GM12878 (cell line): ENCODE measurements at regions not wholly inside any gene's neighbourhood (a gene's known extent, or its start where the extent isn't known, plus 50 kb on each side); places are given as distances from the start of the nearest gene placed in this dataset.

ENCODE experiments used
- ATAC-seq: fragments of 200-7000 bp; cut with Tn5 transposase; 3 replicates; pipeline ENCODE4 v1.9.1; 2020; ENCODE audit warnings: mild to moderate bottlenecking, moderate library complexity
- BruUV-seq: library from RNA; stranded (reverse); fragments of 400-500 nt; replicated peaks from 2 replicates; lab custom pipeline; 2021; lab: Mats Ljungman, UMichigan
- CTCF ChIA-PET: fragments of 300-600 bp; sonication (Branson Sonifier 250); formaldehyde crosslinking; extraction: SDS; loops from one replicate; lab custom pipeline; 2021; ENCODE audit warnings: inconsistent platforms; lab: Yijun Ruan, JAX
- POLR2A ChIA-PET: fragments of 350-600 bp; formaldehyde crosslinking; extraction: SDS; loops from one replicate; lab custom pipeline; 2021; ENCODE audit warnings: inconsistent platforms; lab: Charles Lee
- RAD21 ChIA-PET: fragments of 300-600 bp; sonication (Branson Sonifier 250); formaldehyde crosslinking; loops from one replicate; lab custom pipeline; 2023; ENCODE audit warnings: antibody characterized with exemption; ENCODE audit not compliant: unreplicated experiment; lab: Charles Lee
- SMC1A ChIA-PET: fragments of 300-600 bp; sonication (Branson Sonifier 250); formaldehyde crosslinking; loops from one replicate; lab custom pipeline; 2023; ENCODE audit not compliant: unreplicated experiment, uncharacterized antibody; lab: Charles Lee
- DNase-seq: peaks from one replicate; pipeline ENCODE4 v3.0.0-alpha.2; 2011; ENCODE audit warnings: low read depth, low spot score
- FAIRE-seq: peaks from 3 replicates; lab custom pipeline; 2011; peaks lifted over from hg19 to GRCh38; lab: Jason Lieb, UNC
- H2AFZ ChIP-seq: 2 replicates; pipeline ENCODE4 v1.6.0; 2011; ENCODE audit warnings: low read depth, low read length, control low read depth; ENCODE audit not compliant: control insufficient read depth
- H3K27ac ChIP-seq: 2 replicates; pipeline ENCODE4 v1.5.1; 2011; ENCODE audit warnings: control low read depth; ENCODE audit not compliant: control insufficient read depth, insufficient read depth
- H3K27me3 ChIP-seq, 2 experiments: replicated peaks in 1 of 2; 2 replicates each; pipeline versions ENCODE4 v1.6.0 to v1.6.1; 2011; ENCODE audit warnings: low read length in 1 of 2; ENCODE audit not compliant: control insufficient read depth in 2 of 2, insufficient read depth in 2 of 2
- H3K36me3 ChIP-seq, 2 experiments: 2 replicates each; pipeline ENCODE4 v1.5.1; 2011; ENCODE audit warnings: low read length in 1 of 2; ENCODE audit not compliant: control insufficient read depth in 2 of 2, insufficient read depth in 2 of 2
- H3K4me1 ChIP-seq: 2 replicates; pipeline ENCODE4 v1.6.1; 2011; ENCODE audit warnings: mild to moderate bottlenecking, low read length, moderate library complexity, mixed read lengths; ENCODE audit not compliant: control insufficient read depth, insufficient read depth
- H3K4me2 ChIP-seq: 2 replicates; pipeline ENCODE4 v1.6.0; 2011; ENCODE audit warnings: control low read depth; ENCODE audit not compliant: control insufficient read depth, insufficient read depth
- H3K4me3 ChIP-seq: fragments of 200-600 bp; sonication (generic); 2 replicates; pipeline ENCODE4 v1.5.1; 2016
- H3K79me2 ChIP-seq: 2 replicates; pipeline ENCODE4 v1.6.0; 2011; ENCODE audit warnings: low read length; ENCODE audit not compliant: control insufficient read depth, insufficient read depth
- H3K9ac ChIP-seq: 2 replicates; pipeline ENCODE4 v1.8.0; 2011; ENCODE audit warnings: low read length, control low read depth, mixed read lengths; ENCODE audit not compliant: control insufficient read depth, insufficient read depth
- H3K9me3 ChIP-seq: replicated peaks from 3 replicates; pipeline ENCODE4 v1.5.1; 2011; ENCODE audit warnings: mild to moderate bottlenecking, low read length; ENCODE audit not compliant: control insufficient read depth, insufficient read depth
- H4K20me1 ChIP-seq: 2 replicates; pipeline ENCODE4 v1.6.0; 2011; ENCODE audit not compliant: control insufficient read depth, insufficient read depth
- EED ChIP-seq: sonication (generic); IDR thresholded peaks from 2 replicates; pipeline ENCODE4 v1.6.1; 2016; ENCODE audit warnings: antibody characterized with exemption, low read depth
- NFXL1 ChIP-seq: fragments of 450-650 bp; IDR thresholded peaks from 2 replicates; pipeline ENCODE4 v1.6.1; 2017; ENCODE audit warnings: antibody characterized with exemption, mild to moderate bottlenecking, borderline replicate concordance
- NR2C2 ChIP-seq: IDR thresholded peaks from 2 replicates; pipeline ENCODE4 v1.6.1; 2011; ENCODE audit warnings: borderline replicate concordance, low read depth; ENCODE audit not compliant: control insufficient read depth, insufficient read length
- RAD21 ChIP-seq: IDR thresholded peaks from 2 replicates; pipeline ENCODE4 v1.6.1; 2011; ENCODE audit warnings: mild to moderate bottlenecking, low read depth, low read length, moderate library complexity; ENCODE audit not compliant: insufficient read depth
- RUNX3 ChIP-seq: IDR thresholded peaks from 2 replicates; pipeline ENCODE4 v1.6.1; 2012; ENCODE audit warnings: low read length, inconsistent platforms
- SIX5 ChIP-seq: IDR thresholded peaks from 2 replicates; pipeline ENCODE4 v1.6.1; 2011; ENCODE audit warnings: mild to moderate bottlenecking, low read depth, low read length, moderate library complexity; ENCODE audit not compliant: severe bottlenecking
- ZNF217 ChIP-seq: fragments of 450-650 bp; IDR thresholded peaks from 2 replicates; pipeline ENCODE4 v1.6.1; 2017; ENCODE audit warnings: antibody characterized with exemption, mild to moderate bottlenecking
- WGBS: methylation state at CpG from one replicate; pipeline ENCODE4 v1.1.6; 2016; ENCODE audit warnings: low lambda C conversion rate; ENCODE audit not compliant: insufficient replicate concordance, insufficient coverage; ENCODE audit errors: missing lambda C conversion rate; 5-methylcytosine and 5-hydroxymethylcytosine counted together
- in situ Hi-C: fragments of 300-500 bp; cut with MboI; formaldehyde crosslinking; loops from 9 replicates; pipeline ENCODE4 v1.14.3; 2018; ENCODE audit warnings: mixed read lengths
- intact Hi-C: fragments of 100-400 bp; cut with micrococcal nuclease; formaldehyde crosslinking; loops from one replicate; pipeline ENCODE4 v1.14.2; 2022; ENCODE audit not compliant: unreplicated experiment
- TF ChIP-seq, protein P1 (sequence below): IDR thresholded peaks from 2 replicates; pipeline ENCODE4 v1.6.1; 2011; ENCODE audit warnings: mild to moderate bottlenecking, low read depth, low read length, moderate library complexity; ENCODE audit not compliant: insufficient replicate concordance
- TF ChIP-seq, protein P2 (sequence below): fragments of 450-650 bp; IDR thresholded peaks from 2 replicates; pipeline ENCODE4 v1.6.1; 2018; ENCODE audit warnings: borderline replicate concordance, mild to moderate bottlenecking; ENCODE audit not compliant: partially characterized antibody

DNA sequence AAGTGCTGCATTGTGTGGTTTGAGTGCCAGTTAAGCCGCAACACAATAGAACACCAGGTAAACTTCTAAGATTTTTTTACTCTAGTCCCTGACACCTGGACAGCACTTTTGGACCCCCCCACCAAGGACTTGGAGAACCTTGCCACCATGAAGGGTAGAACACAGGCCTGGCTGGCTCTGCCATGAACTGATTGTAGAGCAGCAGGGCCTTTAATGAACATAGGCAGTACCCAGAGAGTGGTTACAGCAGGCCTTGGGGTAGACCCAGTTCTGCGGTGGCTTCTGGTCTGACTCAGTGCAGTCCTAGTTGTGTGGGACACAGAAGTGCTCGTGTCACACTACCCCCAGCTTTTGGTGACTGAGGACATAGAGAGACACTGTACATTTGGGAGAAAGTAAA is 648.3 kb downstream of the PCDH19 start (continued):
- TF ChIP-seq, protein P1, sequence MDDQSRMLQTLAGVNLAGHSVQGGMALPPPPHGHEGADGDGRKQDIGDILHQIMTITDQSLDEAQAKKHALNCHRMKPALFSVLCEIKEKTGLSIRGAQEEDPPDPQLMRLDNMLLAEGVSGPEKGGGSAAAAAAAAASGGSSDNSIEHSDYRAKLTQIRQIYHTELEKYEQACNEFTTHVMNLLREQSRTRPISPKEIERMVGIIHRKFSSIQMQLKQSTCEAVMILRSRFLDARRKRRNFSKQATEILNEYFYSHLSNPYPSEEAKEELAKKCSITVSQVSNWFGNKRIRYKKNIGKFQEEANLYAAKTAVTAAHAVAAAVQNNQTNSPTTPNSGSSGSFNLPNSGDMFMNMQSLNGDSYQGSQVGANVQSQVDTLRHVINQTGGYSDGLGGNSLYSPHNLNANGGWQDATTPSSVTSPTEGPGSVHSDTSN: no peak
- no peak for TF ChIP-seq NFXL1
- no peak for TF ChIP-seq ZNF217
- no peak for TF ChIP-seq NR2C2
- TF ChIP-seq RAD21: no peak
- no peak for TF ChIP-seq EED
- TF ChIP-seq RUNX3: no peak

DNA sequence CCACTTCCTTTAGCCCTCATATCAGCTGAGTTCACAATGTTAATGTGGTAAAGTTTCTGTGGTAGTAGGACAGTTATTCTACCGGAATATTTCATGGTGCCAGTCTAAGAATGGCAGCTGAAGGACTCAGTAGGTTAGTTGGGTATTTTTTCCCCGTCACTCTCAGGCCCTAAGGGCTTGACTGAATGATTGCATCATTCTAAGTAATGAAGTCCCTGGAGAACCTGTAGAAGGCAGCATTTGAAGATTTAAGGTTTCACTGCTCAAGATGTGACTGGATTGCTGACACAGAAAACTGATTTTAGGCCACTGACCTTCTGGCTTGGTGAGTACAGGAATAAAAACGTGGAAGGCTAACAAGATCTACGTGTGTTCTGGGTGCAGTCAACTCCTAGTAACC is 657.3 kb downstream of the PCDH19 start:
- Histone ChIP-seq H3K9ac (no peak overlapping the region), H3K4me3 (no peak overlapping the region), H3K27me3 (no peaks in the 10 kb centered on the region), H2AFZ (no peak overlapping the region), H3K9me3 (no peaks in the 10 kb centered on the region), H3K36me3 (no peaks in the 10 kb centered on the region)
- DNase-seq (no peak), ATAC-seq (no peak)
- ChIA-PET CTCF (no interaction called here), SMC1A (no interaction called here)
- intact Hi-C loops: no loop called here
- in situ Hi-C loops: loop anchor here (10.0 kb wide), 1 partner anchor 62 kb away; no protein-coding TSS in a partner anchor
- TF ChIP-seq, protein P2, sequence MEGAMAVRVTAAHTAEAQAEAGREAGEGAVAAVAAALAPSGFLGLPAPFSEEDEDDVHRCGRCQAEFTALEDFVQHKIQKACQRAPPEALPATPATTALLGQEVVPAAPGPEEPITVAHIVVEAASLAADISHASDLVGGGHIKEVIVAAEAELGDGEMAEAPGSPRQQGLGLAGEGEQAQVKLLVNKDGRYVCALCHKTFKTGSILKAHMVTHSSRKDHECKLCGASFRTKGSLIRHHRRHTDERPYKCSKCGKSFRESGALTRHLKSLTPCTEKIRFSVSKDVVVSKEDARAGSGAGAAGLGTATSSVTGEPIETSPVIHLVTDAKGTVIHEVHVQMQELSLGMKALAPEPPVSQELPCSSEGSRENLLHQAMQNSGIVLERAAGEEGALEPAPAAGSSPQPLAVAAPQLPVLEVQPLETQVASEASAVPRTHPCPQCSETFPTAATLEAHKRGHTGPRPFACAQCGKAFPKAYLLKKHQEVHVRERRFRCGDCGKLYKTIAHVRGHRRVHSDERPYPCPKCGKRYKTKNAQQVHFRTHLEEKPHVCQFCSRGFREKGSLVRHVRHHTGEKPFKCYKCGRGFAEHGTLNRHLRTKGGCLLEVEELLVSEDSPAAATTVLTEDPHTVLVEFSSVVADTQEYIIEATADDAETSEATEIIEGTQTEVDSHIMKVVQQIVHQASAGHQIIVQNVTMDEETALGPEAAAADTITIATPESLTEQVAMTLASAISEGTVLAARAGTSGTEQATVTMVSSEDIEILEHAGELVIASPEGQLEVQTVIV: no peak
- no peak for TF ChIP-seq SIX5
- TF ChIP-seq, all 136 proteins: peak for 0
- H3K4me2 ChIP-seq: no peak overlapping the region
- WGBS: 10% methylated on average over 4 of the region's 4 CpGs
- RAD21 ChIA-PET: no interaction called here
- no peak overlapping the region for H3K27ac ChIP-seq
- H4K20me1 ChIP-seq: no peaks in the 10 kb centered on the region
- no peaks in the 10 kb centered on the region for H3K4me1 ChIP-seq
- POLR2A ChIA-PET: no interaction called here
- BruUV-seq: no TSS peak
- FAIRE-seq: no peak
- H3K79me2 ChIP-seq: no peaks in the 10 kb centered on the region
